T-helper 2 cell (primary cell): ENCODE measurements at regions not wholly inside any gene's neighbourhood (a gene's known extent, or its start where the extent isn't known, plus 50 kb on each side); places are given as distances from the start of the nearest gene placed in this dataset.

Source experiments
- DNase-seq, 5 experiments: peaks; one replicate each; pipeline versions ENCODE4 v3.0.0 to v3.0.0-alpha.2; 2012 to 2022

DNA sequence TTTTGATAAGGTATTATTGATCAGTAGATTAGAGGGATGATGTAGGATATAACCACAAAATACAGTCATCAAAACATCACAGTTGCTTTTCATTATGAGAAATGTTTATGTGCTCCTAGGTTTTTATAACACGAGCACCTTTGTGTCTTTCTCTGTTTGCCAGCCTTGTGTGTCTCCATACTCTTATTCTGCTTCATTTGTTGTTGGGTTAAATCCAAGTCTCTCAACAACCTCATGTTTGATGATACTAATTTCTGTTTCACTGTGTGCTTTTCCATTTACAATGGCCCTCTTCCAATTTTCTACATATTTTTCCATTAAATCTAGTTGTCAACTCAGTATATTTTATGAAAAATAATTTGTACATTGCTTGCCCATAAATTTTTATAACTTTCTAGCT is 107.7 kb upstream of the POU2AF2 start:
- DNase-seq = no peak

DNA sequence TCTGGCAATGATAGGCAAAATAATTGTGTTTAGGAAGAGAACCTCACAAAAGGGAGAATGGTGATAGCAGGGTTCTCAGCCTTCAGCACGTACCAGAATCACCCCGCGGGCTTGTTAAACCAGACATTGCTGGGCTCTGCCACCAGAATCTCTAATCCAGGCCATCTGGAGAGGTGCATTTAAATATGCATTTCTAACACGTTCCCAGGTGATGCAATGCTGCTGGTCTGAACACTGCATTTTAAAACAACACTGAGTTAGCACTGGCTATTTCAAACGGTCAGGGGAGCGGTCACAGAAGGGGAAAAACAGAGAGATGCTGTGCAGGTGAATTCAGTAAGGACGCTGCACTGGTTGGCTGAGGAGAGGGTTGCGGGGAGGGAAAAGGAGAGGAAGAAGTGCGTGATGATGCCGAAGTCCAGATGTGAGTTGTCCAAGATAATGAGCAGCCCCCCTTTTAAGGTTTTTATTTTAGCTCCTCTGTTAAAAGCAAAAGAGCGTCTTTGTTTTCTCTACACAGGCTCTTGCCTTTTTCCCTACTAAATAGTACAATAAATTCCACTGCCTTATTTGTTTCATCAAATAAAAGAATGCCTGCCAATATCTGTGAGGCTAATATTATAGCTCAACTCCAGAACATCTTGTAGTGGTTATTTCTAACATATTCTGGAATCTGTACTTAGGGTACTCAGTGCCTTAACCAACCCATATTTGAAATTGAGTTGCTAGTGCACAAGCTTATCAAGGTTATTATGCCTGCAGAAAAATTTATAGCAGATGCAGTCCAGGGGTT is 109.6 kb upstream of the POU2AF2 start:
- DNase-seq = no peak

GRCh38 chr11:111135101-111135500 is 110.4 kb upstream of the POU2AF2 start:
- DNase-seq = no peak

- DNase-seq = no peak
Observed at GRCh38 chr11:111128076-111128870, 117.3 kb upstream of the POU2AF2 start.

DNA sequence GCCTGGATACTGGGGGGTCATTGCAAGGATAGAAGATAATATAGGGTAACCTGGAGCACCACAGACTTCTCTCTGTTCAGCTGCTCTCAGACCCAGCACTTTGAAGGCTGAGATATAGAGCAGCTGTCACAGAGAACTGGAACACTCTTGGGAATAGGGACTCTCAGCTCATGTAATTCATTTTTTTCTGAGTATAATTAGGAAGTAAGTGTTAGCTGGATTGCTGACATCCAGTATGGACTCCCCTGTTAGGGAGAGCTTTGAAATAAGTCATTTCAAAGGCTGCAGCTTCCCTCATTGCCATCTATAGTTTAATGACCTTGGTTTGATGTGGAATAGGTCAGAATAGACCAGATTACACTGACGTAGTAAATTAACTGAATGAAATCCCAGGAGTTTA is 120.8 kb upstream of the POU2AF2 start:
- no peak for DNase-seq

DNA sequence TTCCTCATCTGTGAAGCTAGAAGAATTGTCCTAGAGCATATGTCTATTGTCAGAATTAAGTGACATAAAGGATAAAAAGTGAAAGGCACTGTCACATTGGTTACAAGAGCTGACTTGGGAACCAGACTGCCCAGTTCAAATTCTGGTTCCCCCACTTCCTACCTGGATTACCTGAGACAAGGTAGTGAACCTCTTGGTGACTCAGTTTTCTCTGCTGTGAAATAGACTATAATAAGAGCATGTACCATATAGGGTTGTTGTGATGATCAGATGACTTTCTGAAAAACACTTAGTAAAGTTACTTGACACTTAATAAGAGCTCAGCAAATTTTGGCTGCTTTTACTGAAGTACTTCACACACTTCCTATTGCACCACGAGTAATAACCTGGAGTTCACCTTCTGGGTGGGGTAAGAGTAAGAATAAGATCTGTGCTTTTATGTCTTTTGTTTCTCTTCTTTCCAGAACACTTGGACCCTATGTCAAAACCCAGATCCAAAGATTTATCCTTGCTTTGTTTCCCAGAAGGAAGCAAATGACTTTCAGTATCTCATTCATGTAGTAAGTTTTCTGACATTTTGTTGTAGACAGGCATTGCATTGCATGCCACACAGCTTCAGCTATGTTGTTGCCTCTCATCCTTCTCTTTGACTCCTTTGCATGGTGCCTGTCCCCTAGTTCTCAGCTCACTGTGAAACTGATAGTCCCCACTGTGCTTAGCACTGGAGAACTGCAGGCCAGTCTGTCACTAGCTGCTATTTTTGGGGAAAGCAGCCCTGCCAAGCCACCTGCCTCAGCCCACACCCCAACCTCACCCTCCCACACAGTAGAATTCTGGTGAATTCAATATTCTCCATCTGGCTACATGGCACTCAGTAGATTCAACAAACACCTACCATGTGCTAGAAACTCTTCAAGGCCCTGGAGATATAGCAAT is 121.8 kb upstream of the POU2AF2 start:
- no peak for DNase-seq

DNA sequence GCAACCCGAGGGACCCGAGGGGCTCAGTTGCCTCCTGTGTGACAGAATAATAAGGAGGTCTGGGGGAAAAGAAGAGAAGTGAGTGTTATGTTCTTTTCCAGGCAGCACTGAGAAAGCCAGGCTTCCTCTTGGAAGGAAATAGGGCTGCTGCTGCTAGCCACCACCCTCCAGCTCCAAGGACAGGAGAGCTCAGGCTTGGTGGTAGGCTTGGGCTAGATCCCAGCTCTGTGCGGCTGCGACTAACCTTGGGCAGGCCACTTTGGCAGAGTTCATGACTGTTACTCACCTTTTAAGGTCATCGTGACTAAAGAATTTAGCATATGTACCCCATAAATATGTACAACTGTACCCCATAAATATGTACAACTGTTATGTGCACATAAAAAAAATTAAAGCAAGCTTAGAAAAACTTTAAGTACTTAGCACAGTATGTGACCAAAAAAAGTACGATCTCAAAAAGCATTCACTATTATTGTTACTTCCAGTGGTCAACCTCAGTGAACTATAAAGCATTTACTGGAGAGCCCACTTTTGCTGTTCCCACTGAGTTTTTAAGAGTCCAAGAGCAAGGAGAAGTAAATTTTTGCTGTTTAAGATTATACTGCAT is 124.7 kb upstream of the POU2AF2 start:
- DNase-seq = no peak

DNA sequence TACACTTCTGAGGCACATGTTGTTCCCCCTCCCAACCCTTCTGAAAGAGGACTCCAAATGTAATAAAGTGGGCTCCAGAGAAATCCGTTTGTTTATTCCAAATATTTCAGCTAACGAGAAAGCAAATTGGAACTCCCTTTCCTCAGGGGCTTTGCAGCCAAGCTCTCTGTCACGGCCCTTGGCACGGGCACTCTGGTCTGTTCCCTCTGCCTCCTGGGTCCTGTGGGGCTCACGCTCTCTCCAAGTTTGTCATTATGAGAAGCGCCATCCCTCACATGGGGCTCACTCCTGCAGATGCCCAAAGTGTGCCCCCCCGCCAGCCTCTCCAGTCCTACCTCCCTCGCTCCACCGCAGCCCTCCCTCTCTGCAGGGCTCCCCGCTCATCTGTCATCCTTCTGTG is 125.4 kb upstream of the POU2AF2 start:
- DNase-seq = no peak

GRCh38 chr11:111119751-111120150 is 125.8 kb upstream of the POU2AF2 start:
- no peak for DNase-seq

DNA sequence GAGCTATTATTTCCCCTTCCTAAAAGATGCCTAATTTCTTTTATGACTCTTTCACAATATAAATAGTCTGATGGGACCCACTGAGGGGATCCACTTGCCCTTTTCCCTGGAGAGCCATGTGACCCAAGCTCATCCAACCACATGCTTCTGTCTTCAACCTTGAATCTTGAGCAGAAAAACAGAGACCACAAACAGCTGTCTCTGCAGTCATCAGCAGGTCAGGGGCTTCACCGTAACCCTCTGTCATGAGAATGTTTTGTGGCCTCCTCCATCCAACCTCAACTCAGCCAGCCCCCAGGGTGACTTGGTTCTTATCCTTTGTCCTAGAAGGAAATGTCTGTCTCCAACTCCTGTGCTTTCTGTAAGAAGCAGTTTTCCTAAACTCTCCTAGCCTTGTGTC is 129.6 kb upstream of the POU2AF2 start:
- no peak for DNase-seq

DNA sequence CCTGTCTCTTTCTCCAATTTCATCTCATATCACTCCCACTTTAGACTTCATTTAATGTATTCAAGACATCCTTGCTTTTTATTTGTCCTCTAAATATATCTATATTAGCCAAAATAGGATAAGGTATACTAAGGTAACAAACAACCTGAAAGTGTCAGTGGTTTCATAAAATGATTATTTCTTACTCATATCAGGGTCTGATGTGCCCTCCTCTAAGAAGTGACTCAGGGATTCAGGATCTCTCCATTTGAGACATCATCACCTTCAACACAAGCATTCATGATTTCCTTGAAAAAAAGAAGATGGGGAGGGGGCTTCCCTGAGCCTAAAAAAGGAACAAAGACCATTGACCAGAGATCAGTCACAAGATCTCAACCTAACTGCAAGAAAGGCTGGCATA is 131.4 kb upstream of the POU2AF2 start:
- DNase-seq = no peak

- DNase-seq = no peak
Observed at GRCh38 chr11:111112614-111113013, 132.9 kb upstream of the POU2AF2 start.

- no peak for DNase-seq
Observed at GRCh38 chr11:111107501-111107900, 138.0 kb upstream of the POU2AF2 start.

- no peak for DNase-seq
Observed at GRCh38 chr11:111106641-111107040, 138.9 kb upstream of the POU2AF2 start.

GRCh38 chr11:111105566-111105965 is 140.0 kb upstream of the POU2AF2 start:
- no peak for DNase-seq

- no peak for DNase-seq
Observed at GRCh38 chr11:111104185-111104584, 141.3 kb upstream of the POU2AF2 start.

- DNase-seq = no peak
Observed at GRCh38 chr11:111101881-111102280, 143.6 kb upstream of the POU2AF2 start.

- DNase-seq = no peak
Observed at GRCh38 chr11:111099028-111099713, 146.4 kb upstream of the POU2AF2 start.

DNA sequence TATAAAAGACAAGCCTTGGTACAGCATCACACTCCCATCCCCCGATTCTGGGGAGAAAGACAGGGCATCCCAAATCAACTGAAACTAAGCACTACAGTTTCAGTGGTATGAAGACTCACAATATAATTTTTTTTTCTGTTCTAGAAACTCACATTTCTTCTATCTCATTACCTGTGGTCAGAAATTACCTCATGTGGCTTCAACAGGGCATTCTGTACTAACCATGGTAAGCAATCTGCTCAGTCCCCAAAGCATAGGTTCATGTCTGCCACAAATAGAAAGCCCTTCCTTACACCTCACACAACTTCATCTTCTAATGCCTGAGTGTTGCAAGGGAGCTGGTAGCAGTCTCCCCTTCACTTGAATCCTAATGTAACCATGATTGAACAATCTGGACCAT is 147.4 kb upstream of the POU2AF2 start:
- DNase-seq = peak in 1 of 5 experiments; percentile 1

GRCh38 chr11:111097191-111097590 is 148.3 kb upstream of the POU2AF2 start:
- no peak for DNase-seq

DNA sequence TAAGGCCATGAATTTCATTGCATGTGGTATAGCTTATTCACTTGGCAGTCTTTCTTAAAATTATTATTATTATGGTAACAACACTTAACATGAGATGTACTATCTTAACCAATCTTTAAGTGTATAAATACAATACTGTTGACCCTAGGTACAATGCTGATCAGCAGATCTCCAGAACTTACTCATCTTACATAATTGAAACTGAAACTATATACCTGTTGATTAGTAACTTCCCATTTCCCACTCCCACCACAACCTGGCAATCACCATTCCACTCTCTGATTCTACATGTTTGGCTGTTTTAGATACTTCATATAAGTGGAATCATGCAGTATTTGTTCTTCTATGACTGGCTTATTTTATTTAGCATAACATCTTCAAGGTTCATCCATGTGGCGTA is 150.2 kb upstream of the POU2AF2 start:
- DNase-seq = no peak

GRCh38 chr11:111093061-111093460 is 152.5 kb upstream of the POU2AF2 start:
- DNase-seq = no peak
